GM10266 (cell line): ENCODE measurements at regions not wholly inside any gene's neighbourhood (a gene's known extent, or its start where the extent isn't known, plus 50 kb on each side); places are given as distances from the start of the nearest gene placed in this dataset.

ENCODE experiments used
- DNase-seq: peaks from one replicate; pipeline ENCODE4 v3.0.0; 2012; ENCODE audit errors: extremely low spot score
- TF ChIP-seq, protein P1 (sequence below): IDR thresholded peaks from 2 replicates; pipeline ENCODE4 v1.5.1; 2012; ENCODE audit warnings: mild to moderate bottlenecking, low read depth; ENCODE audit not compliant: control insufficient read depth, insufficient read depth; ENCODE audit errors: missing control alignments

DNA sequence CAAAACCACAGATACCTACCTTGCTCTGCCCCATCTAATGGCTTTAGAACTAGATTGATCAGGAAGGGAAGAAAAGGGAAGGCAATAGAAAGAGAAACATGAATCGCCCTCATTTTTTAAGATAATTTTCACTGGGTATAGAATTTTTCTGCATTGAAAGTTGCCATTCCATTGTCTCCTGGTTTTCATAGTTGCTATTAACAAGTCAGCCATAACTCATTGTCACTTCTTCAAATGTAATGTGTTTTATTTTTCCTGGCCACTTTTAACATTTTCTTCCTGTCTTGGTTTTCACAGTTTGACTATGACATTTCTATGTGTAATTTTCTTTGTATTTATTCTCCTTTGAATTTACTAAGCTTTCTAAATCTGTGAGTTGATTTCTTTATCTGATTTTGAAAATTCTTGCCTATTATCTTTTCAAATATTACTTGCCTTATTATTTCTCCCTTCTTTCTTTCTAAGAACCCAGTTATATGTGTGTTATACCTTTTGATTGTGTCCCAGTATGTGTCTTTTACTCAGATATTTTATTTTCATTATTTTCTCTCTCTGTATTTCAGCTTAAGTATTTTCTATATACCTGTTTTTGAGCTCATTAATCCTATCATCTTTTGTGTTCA, 85.5 kb upstream of the GLI2 start:
- TF ChIP-seq, protein P1, sequence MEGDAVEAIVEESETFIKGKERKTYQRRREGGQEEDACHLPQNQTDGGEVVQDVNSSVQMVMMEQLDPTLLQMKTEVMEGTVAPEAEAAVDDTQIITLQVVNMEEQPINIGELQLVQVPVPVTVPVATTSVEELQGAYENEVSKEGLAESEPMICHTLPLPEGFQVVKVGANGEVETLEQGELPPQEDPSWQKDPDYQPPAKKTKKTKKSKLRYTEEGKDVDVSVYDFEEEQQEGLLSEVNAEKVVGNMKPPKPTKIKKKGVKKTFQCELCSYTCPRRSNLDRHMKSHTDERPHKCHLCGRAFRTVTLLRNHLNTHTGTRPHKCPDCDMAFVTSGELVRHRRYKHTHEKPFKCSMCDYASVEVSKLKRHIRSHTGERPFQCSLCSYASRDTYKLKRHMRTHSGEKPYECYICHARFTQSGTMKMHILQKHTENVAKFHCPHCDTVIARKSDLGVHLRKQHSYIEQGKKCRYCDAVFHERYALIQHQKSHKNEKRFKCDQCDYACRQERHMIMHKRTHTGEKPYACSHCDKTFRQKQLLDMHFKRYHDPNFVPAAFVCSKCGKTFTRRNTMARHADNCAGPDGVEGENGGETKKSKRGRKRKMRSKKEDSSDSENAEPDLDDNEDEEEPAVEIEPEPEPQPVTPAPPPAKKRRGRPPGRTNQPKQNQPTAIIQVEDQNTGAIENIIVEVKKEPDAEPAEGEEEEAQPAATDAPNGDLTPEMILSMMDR, result no peak
- DNase-seq, result no peak

DNA sequence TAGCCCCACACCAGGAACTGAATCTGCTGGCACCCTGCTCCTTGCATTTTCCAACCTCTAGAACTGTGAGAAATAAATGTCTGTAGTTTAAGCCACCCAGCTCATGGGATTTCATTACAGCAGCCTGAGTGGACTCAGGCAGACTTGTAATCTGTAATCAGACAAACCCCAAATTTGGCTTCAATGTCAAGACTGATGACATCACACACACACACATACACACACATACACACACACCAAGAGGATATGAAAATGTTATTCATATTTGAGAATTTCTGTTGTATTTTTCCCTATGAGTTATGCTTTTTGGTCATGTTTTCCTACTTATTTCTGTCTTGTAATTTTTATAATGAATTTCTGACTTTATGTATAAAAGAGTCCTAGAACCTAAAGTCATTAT, 83.8 kb upstream of the GLI2 start:
- no peak for DNase-seq
- TF ChIP-seq, protein P1, result no peak

DNA sequence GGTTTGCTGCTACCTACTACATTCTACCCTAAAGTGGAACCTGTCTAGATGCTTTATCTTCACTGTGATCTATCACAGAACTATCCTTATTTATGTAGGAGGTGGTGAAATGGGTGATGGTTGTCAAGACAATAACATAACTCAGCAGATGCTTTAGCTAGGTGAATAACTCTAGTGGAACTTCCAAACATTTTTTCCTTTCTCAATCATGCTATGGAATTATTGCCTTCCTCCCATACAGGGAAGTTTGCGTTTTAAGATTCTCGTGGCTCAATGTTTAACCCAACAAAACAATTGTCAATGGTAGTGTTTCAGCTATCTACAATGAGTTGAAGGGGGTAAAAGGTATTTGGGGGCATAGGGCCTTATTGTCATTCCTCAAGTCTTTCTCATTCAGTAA, 82.6 kb upstream of the GLI2 start:
- DNase-seq, result no peak
- TF ChIP-seq, protein P1, result no peak

DNA sequence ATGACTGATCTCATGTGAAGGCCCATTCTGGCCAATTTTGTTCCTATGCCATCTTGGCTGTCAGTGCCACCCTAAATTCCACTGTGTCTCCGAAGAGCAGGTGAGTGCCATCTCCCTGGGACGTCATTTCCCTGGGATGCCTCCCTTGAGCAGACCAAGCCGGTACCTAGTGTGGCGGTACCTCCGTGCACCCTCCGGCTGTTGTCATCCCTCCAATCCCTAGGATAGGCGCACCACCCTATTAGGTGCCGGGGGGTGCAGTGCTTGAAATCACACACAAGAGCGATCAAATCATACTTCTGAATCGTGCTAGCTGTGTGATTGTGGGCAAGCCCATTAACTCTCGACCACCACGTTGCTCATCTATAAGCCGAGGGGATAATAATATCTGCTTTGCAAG, 81.8 kb upstream of the GLI2 start:
- TF ChIP-seq, protein P1, result no peak
- no peak for DNase-seq

DNA sequence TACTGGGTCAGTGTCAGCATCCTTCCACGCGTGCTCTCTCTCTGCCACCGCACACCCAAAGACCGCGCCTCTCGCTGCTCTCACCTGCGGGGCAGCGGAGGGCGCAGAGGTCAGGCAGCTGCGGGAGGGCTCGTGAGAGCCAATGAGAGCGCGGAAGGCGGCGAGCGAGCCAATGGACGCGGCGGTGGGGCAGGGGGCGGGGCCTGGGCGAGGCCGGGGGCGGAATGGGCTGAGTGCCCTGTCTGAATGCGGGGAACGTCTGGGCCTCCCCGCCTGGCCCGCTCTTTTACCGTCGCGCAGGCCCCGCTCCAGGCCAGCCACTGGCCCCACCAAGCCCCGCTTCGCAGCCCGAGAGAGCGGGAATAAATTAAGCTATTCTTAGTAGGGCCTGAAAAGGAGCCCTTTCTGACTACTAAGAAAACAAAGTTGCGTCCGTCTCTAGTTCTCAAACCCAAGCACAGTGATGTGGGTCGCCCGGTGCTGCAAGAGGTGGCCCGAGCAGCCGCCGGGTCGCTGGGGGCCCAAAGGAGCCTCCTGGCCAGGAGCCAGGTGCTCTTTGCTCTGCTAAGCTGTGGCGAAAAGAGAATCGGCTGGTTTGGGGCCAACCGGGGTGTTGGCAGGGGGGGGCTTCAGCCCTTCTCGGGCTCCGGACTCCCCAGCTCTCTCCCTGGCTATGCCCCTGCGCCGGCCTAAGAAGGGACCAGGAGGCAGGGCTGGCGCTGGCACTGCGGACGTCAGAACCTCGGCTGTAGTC, 81.1 kb upstream of the GLI2 start:
- no peak for DNase-seq
- TF ChIP-seq, protein P1, result no peak

DNA sequence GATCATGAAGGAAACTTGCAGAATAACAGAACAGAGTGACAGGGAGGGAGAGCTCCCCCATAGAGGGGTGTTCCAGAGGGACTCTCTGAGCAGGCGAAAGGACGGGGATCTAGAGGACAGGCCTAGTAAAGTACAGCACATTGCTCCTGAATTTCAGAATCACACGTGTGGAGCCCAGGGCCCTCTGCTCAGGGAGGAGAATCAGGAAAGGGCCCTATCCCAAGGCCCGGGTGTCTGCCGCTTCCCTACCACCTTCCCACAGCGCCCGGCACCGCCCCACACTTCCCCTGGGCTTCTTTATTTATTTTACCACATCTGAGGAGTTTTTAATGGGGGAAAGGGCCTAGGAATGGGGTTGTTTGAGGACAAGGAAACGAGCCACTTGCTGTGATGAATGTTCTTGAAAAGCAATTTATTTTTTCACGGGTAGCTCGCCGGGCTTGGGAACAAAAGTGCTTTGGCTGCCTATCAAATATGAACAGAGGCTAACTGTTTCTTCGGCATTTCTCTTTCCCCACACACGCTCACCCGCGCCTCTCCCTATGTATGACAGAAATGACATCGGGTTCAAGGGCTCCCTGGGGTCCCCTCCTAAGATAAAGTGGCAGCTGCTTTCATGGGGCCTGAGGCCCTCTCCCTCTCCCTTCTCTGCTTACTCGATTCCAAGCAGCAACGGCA, 79.3 kb upstream of the GLI2 start:
- TF ChIP-seq, protein P1, result no peak
- no peak for DNase-seq
